Rectal smooth muscle tissue (tissue), 1 donor: ENCODE measurements at regions not wholly inside any gene's neighbourhood (a gene's known extent, or its start where the extent isn't known, plus 50 kb on each side); places are given as distances from the start of the nearest gene placed in this dataset.
"Not testable (repeated sequence)": the region's sequence is repeated elsewhere in the genome, so short reads cannot be mapped to it uniquely, and the experiment has no call there.

ENCODE experiments used
- H3K27ac ChIP-seq: one replicate; pipeline ENCODE4 v1.7.0; 2013; ENCODE audit warnings: low read depth, low read length, inconsistent platforms
- H3K27me3 ChIP-seq: one replicate; pipeline ENCODE4 v1.7.0; 2013; ENCODE audit warnings: low read length; ENCODE audit not compliant: control insufficient read depth, insufficient read depth
- H3K36me3 ChIP-seq: one replicate; pipeline ENCODE4 v1.7.0; 2013; ENCODE audit warnings: low read length; ENCODE audit not compliant: control insufficient read depth, insufficient read depth
- H3K4me1 ChIP-seq: one replicate; pipeline ENCODE4 v1.7.0; 2013; ENCODE audit warnings: low read length; ENCODE audit not compliant: control insufficient read depth, insufficient read depth
- H3K4me3 ChIP-seq: one replicate; pipeline ENCODE4 v1.7.0; 2013; ENCODE audit warnings: low read length
- H3K9ac ChIP-seq: one replicate; pipeline ENCODE4 v1.7.0; 2013; ENCODE audit warnings: low read length

DNA sequence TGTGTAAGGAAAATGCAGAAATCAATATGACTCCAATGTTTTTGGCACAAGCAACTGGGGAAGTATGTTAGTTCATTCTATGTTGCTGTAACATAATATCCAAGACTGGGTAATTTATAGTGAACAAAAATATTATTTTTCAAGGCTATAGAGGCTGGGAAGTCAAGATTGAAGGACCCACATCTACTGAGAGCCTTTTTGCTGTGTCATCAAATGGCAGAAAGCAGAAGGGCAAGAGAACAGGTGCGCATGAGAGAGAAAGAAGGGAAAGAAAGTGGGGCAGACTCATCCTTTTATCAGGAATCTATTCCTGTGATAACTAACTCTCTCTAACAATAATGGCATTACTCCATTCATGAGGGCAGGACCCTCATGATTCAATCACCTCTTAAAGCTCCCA lies 237.2 kb downstream of the FAT4 start:
- no peak overlapping the region for H3K9ac ChIP-seq
- no peak overlapping the region for H3K27ac ChIP-seq
- no peak overlapping the region for H3K4me3 ChIP-seq
- no peaks in the 10 kb centered on the region for H3K36me3 ChIP-seq
- no peaks in the 10 kb centered on the region for H3K4me1 ChIP-seq
- H3K27me3 ChIP-seq = no peaks in the 10 kb centered on the region

- no peaks in the 10 kb centered on the region for H3K4me1 ChIP-seq
- no peak overlapping the region for H3K4me3 ChIP-seq
These were observed 257.8 kb downstream of the FAT4 start for GRCh38 chr4:125572601-125573000.

GRCh38 chr4:125573368-125573767 lies 258.6 kb downstream of the FAT4 start:
- no peak overlapping the region for H3K4me3 ChIP-seq
- no peaks in the 10 kb centered on the region for H3K36me3 ChIP-seq
- no peak overlapping the region for H3K27ac ChIP-seq
- no peak overlapping the region for H3K9ac ChIP-seq
- no peaks in the 10 kb centered on the region for H3K4me1 ChIP-seq
- H3K27me3 ChIP-seq = no peaks in the 10 kb centered on the region

More at GRCh38 chr4:125572601-125573000, 257.8 kb downstream of the FAT4 start:
- H3K9ac ChIP-seq = no peak overlapping the region
- no peaks in the 10 kb centered on the region for H3K36me3 ChIP-seq
- H3K27me3 ChIP-seq = no peaks in the 10 kb centered on the region
- H3K27ac ChIP-seq = no peak overlapping the region

DNA sequence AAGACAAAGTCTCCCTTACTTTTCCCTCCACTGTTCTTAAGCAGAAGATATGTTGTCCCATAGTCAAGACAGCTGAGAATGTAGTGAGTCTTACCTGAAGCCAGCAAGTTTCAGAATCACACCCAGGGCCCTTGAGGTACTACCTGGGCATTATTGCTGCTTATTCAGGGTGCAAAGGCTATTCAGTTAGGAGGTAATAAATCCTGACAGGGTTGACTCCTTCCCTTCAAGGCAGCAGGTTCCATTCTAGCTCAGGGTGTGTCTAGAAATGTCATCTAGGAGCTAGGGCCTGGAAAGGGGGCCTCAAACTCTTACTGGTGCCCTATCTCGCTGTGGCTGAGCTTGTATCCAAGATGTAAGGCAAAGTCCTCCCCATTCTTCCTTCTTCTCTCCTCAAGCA lies 259.0 kb downstream of the FAT4 start:
- Histone ChIP-seq H3K9ac (no peak overlapping the region), H3K36me3 (no peaks in the 10 kb centered on the region), H3K4me1 (no peaks in the 10 kb centered on the region), H3K27ac (no peak overlapping the region), H3K4me3 (no peak overlapping the region), H3K27me3 (no peaks in the 10 kb centered on the region)

DNA sequence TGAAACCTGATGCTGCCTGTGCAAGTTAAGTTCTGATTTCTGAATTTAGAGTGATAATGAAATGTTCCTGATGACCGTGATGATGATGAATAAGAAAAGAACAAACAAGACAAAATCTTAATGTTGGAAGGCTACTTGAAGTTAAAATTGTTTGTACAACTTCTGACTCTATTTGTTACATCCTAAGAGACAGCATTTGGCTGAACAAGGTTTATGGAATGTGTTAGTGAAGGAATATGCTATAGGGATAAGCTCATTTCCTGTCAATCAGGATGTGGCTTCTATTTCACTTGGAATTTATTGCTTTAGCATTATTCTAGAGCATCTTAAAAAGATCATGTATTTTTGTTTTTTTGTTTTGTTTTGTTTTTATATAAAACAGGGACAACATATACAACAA lies 267.5 kb downstream of the FAT4 start:
- Histone ChIP-seq H3K4me3 (no peak overlapping the region), H3K27ac (no peak overlapping the region), H3K9ac (no peak overlapping the region), H3K27me3 (no peaks in the 10 kb centered on the region), H3K4me1 (no peaks in the 10 kb centered on the region), H3K36me3 (no peaks in the 10 kb centered on the region)

DNA sequence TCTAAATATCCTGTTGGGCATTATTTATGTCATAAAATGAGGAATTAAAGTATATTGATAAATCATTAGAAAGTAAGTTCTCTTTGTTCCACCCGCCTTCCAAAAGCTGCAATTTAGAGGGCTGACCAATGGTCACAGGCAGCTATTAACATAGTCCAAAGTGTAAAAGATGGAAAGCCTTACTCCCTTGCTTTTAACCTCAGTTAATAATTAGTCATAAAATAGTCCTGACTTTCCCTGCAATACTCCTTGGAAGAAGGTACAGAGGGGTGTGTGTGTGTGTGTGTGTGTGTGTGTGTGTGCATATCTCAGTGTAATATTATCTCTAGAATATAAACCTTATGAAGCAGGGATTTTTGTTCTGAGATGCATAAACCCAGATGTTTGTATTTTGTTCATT lies 275.4 kb downstream of the FAT4 start:
- Histone ChIP-seq H3K36me3 (no peaks in the 10 kb centered on the region), H3K27ac (no peak overlapping the region), H3K4me1 (no peaks in the 10 kb centered on the region), H3K9ac (no peak overlapping the region), H3K27me3 (no peaks in the 10 kb centered on the region), H3K4me3 (no peak overlapping the region)

GRCh38 chr4:125591290-125591689 lies 276.5 kb downstream of the FAT4 start:
- no peaks in the 10 kb centered on the region for H3K4me1 ChIP-seq
- no peak overlapping the region for H3K27ac ChIP-seq
- H3K36me3 ChIP-seq = no peaks in the 10 kb centered on the region
- no peak overlapping the region for H3K4me3 ChIP-seq
- H3K27me3 ChIP-seq = no peaks in the 10 kb centered on the region
- no peak overlapping the region for H3K9ac ChIP-seq

GRCh38 chr4:125594056-125594602 lies 279.4 kb downstream of the FAT4 start:
- Histone ChIP-seq H3K27me3 (no peaks in the 10 kb centered on the region), H3K9ac (no peak overlapping the region), H3K27ac (no peak overlapping the region), H3K4me1 (no peaks in the 10 kb centered on the region), H3K36me3 (no peaks in the 10 kb centered on the region), H3K4me3 (no peak overlapping the region)

- not testable (repeated sequence) for H3K4me3 ChIP-seq, H3K27ac ChIP-seq, H3K27me3 ChIP-seq, H3K4me1 ChIP-seq, H3K9ac ChIP-seq, H3K36me3 ChIP-seq
These were observed 291.2 kb downstream of the FAT4 start for GRCh38 chr4:125605926-125606325.

DNA sequence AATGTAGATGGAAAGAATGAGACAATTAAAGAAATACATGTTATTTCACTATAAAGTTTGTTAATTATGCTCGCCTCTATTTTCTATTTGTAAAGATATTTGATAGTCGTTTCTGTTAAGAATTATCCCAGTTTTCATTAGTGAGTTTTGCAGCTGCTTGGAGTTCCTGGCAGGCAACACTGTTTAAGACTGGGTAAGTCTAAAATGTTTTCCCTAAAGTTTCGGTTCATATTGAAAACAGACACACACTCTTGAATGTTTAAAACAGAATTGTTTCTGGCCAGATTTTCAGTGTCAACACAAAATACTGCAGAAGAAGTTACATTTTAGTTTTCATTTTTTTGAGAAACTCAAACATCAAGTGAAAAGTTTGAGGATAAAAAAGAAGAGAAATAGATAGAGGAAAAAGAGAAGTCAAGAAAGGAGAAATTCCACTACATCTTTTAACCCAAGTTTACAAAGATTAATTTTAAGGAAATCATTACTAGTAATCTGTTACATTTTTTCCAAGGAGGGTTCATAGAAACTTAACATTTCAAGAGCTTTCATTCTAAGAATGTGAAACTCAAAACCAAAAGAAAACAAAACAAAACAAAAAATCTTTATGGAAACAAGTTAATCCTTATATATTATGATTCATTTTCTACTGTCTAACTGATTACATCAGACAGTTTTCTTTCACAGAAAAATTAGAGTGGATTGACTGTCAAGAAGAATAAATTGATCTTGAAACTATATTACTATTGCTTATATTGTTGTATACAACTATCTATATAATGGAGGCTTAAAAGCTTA lies 305.5 kb downstream of the FAT4 start:
- H3K27ac ChIP-seq = no peak overlapping the region
- no peaks in the 10 kb centered on the region for H3K36me3 ChIP-seq
- H3K4me3 ChIP-seq = no peak overlapping the region
- no peak overlapping the region for H3K9ac ChIP-seq
- no peaks in the 10 kb centered on the region for H3K4me1 ChIP-seq
- H3K27me3 ChIP-seq = no peaks in the 10 kb centered on the region

DNA sequence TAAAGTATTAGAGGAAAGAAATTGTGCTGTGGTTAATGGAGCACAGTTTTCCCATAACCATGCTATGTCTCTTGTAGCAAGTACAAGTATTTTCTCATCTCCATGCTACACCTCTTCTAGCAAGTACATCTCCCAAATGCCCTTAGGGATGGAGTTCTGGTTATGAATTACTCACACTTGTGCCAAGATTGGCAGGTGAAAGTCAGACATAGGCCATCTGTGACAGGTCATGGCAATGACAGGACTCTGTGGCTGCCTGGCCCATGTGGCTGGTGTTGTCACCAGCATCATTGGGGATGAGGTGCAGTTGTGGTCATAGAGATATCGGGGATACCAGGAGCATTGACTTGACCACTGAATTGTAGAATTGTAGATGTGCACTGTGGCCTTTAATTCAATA lies 310.2 kb downstream of the FAT4 start:
- Histone ChIP-seq H3K36me3 (no peaks in the 10 kb centered on the region), H3K27ac (no peak overlapping the region), H3K9ac (no peak overlapping the region), H3K4me3 (no peak overlapping the region), H3K27me3 (no peaks in the 10 kb centered on the region), H3K4me1 (no peaks in the 10 kb centered on the region)

DNA sequence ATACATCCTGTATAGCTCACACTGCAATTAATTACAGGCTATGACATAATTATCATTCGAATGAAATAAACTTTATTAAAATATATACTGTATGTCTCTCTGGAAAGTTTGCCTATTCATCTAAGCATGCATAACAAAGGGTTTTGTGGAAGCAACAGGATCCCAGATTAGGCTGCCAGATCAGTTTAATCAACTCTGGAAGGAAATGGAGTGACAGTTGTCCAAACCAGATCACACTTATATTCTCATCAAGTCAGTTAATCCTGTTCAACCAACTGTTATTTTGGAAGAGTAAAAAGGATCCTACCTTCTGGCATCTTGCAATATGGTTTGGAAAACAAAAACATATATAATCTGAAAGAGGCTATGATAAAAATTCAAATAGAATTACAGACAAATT lies 312.2 kb downstream of the FAT4 start:
- Histone ChIP-seq H3K4me1 (no peaks in the 10 kb centered on the region), H3K27me3 (no peaks in the 10 kb centered on the region), H3K27ac (no peak overlapping the region), H3K9ac (no peak overlapping the region), H3K36me3 (no peaks in the 10 kb centered on the region), H3K4me3 (no peak overlapping the region)

- Histone ChIP-seq H3K27ac (no peak overlapping the region), H3K4me3 (no peak overlapping the region), H3K9ac (no peak overlapping the region), H3K36me3 (no peaks in the 10 kb centered on the region), H3K27me3 (no peaks in the 10 kb centered on the region), H3K4me1 (no peaks in the 10 kb centered on the region)
These were observed 324.4 kb downstream of the FAT4 start for GRCh38 chr4:125639182-125639621.
